NCI-H345 treated with DMSO at 0.1 percent for 48 hours (cell line): ENCODE measurements at regions not wholly inside any gene's neighbourhood (a gene's known extent, or its start where the extent isn't known, plus 50 kb on each side); places are given as distances from the start of the nearest gene placed in this dataset.

Experiments used
- DNase-seq: peaks from one replicate; lab custom pipeline; 2025; ENCODE audit not compliant: unreplicated experiment; lab: John Stamatoyannopoulos, UW

- no peak for DNase-seq
Observed at GRCh38 chr5:110346893-110347358, 379.5 kb downstream of the TMEM232 start.

GRCh38 chr5:110347781-110348180 is 378.7 kb downstream of the TMEM232 start:
- no peak for DNase-seq

- DNase-seq = no peak
Observed at GRCh38 chr5:110351430-110351829, 375.0 kb downstream of the TMEM232 start.

GRCh38 chr5:110354311-110354710 is 372.2 kb downstream of the TMEM232 start:
- DNase-seq = no peak

GRCh38 chr5:110354915-110355644 is 371.4 kb downstream of the TMEM232 start:
- DNase-seq = no peak

GRCh38 chr5:110356677-110357076 is 369.8 kb downstream of the TMEM232 start:
- no peak for DNase-seq

GRCh38 chr5:110359221-110359620 is 367.2 kb downstream of the TMEM232 start:
- DNase-seq = no peak

GRCh38 chr5:110361471-110361870 is 365.0 kb downstream of the TMEM232 start:
- no peak for DNase-seq

- no peak for DNase-seq
Observed at GRCh38 chr5:110362261-110362660, 364.2 kb downstream of the TMEM232 start.

GRCh38 chr5:110366716-110367115 is 359.8 kb downstream of the TMEM232 start:
- no peak for DNase-seq
